CD14-positive monocyte (primary cell): ENCODE measurements at regions not wholly inside any gene's neighbourhood (a gene's known extent, or its start where the extent isn't known, plus 50 kb on each side); places are given as distances from the start of the nearest gene placed in this dataset.

Experiments used
- DNase-seq, 3 donors: peaks; one replicate each; pipeline ENCODE4 v3.0.0-alpha.2; 2011 to 2022
- H2AFZ ChIP-seq: 2 replicates; pipeline ENCODE4 v1.6.0; 2012; ENCODE audit warnings: mild to moderate bottlenecking, low read depth, low read length, inconsistent platforms; ENCODE audit not compliant: insufficient read depth, poor library complexity, severe bottlenecking
- H3K27ac ChIP-seq, 2 donors: 1 replicate in 1 of 2; 2 replicates in 1 of 2; pipeline ENCODE4 v1.5.1; 2012 to 2013; ENCODE audit warnings: low read length in 2 of 2, control low read depth in 1 of 2, inconsistent platforms in 1 of 2, low read depth in 1 of 2, mild to moderate bottlenecking in 1 of 2
- H3K27me3 ChIP-seq, 2 donors: one replicate each; pipeline versions ENCODE4 v1.6.0 to v1.6.1; 2011 to 2013; ENCODE audit warnings: low read length in 2 of 2; ENCODE audit not compliant: control insufficient read depth in 2 of 2, insufficient read depth in 2 of 2
- H3K36me3 ChIP-seq, 2 donors: replicated peaks in 1 of 2; 1 replicate in 1 of 2; 2 replicates in 1 of 2; pipeline versions ENCODE4 v1.5.1 to v1.6.1; 2012 to 2013; ENCODE audit warnings: low read length in 2 of 2, control low read depth in 1 of 2, inconsistent platforms in 1 of 2, mild to moderate bottlenecking in 1 of 2; ENCODE audit not compliant: insufficient read depth in 2 of 2, control insufficient read depth in 1 of 2
- H3K4me1 ChIP-seq, 2 donors: 1 replicate in 1 of 2; 2 replicates in 1 of 2; pipeline versions ENCODE4 v1.5.1 to v1.6.1; 2012 to 2013; ENCODE audit warnings: low read length in 2 of 2, control low read depth in 1 of 2, inconsistent platforms in 1 of 2, mild to moderate bottlenecking in 1 of 2, moderate library complexity in 1 of 2; ENCODE audit not compliant: insufficient read depth in 2 of 2, control insufficient read depth in 1 of 2
- H3K4me2 ChIP-seq: replicated peaks from 2 replicates; pipeline ENCODE3; 2012; ENCODE audit warnings: low read length, moderate library complexity, mild to moderate bottlenecking; ENCODE audit not compliant: poor library complexity, severe bottlenecking; ENCODE audit errors: extremely low read depth
- H3K4me3 ChIP-seq, 3 experiments: fragments of 200-600 bp in 1 of 3; sonication (generic) in 1 of 3; replicated peaks in 1 of 3; 1 replicate in 2 of 3; 2 replicates in 1 of 3; pipeline ENCODE4 v1.5.1; 2011 to 2013; ENCODE audit warnings: low read length in 3 of 3, mild to moderate bottlenecking in 3 of 3, control low read depth in 2 of 3, low read depth in 2 of 3, inconsistent platforms in 1 of 3, moderate library complexity in 1 of 3
- H3K79me2 ChIP-seq: 2 replicates; pipeline ENCODE4 v1.6.0; 2012; ENCODE audit warnings: mild to moderate bottlenecking, control low read depth, inconsistent platforms, low read length, moderate library complexity; ENCODE audit not compliant: insufficient read depth
- H3K9ac ChIP-seq: 2 replicates; pipeline ENCODE4 v1.6.0; 2017; ENCODE audit warnings: low read length, mild to moderate bottlenecking; ENCODE audit not compliant: insufficient read depth, poor library complexity, severe bottlenecking
- H3K9me3 ChIP-seq, 2 donors: replicated peaks in 1 of 2; 1 replicate in 1 of 2; 2 replicates in 1 of 2; pipeline versions ENCODE4 v1.5.1 to v1.6.1; 2012 to 2013; ENCODE audit warnings: low read length in 2 of 2, control low read depth in 1 of 2; ENCODE audit not compliant: control insufficient read depth in 1 of 2, insufficient read depth in 1 of 2
- H4K20me1 ChIP-seq: 2 replicates; pipeline ENCODE4 v1.6.0; 2012; ENCODE audit warnings: mild to moderate bottlenecking, low read length, control low read depth, moderate library complexity; ENCODE audit not compliant: insufficient read depth
- H3K27ac Mint-ChIP-seq, 7 donors: one replicate each; pipeline ENCODE4 v1.8.0; 2020; ENCODE audit warnings: mild to moderate bottlenecking in 7 of 7, mixed read lengths in 7 of 7, moderate library complexity in 6 of 7, inconsistent platforms in 2 of 7
- H3K27me3 Mint-ChIP-seq, 3 donors: one replicate each; pipeline ENCODE4 v1.8.0; 2021 to 2022; ENCODE audit warnings: low read depth in 3 of 3, mild to moderate bottlenecking in 3 of 3, mixed read lengths in 3 of 3, moderate library complexity in 3 of 3, inconsistent platforms in 1 of 3
- H3K36me3 Mint-ChIP-seq, 2 donors: one replicate each; pipeline ENCODE4 v1.8.0; 2020; ENCODE audit warnings: mixed read lengths in 2 of 2, inconsistent platforms in 1 of 2, mild to moderate bottlenecking in 1 of 2
- H3K4me1 Mint-ChIP-seq: one replicate; pipeline ENCODE4 v1.8.0; 2020; ENCODE audit warnings: mild to moderate bottlenecking, mixed read lengths
- H3K4me3 Mint-ChIP-seq, 2 donors: one replicate each; pipeline ENCODE4 v1.8.0; 2020; ENCODE audit warnings: mild to moderate bottlenecking in 2 of 2, mixed read lengths in 2 of 2, moderate library complexity in 1 of 2
- H3K9me3 Mint-ChIP-seq, 7 donors: one replicate each; pipeline ENCODE4 v1.8.0; 2020 to 2022; ENCODE audit warnings: mixed read lengths in 7 of 7, mild to moderate bottlenecking in 6 of 7, moderate library complexity in 6 of 7, inconsistent platforms in 2 of 7
- WGBS: methylation state at CpG from one replicate; pipeline ENCODE4 v1.1.5; 2013; ENCODE audit warnings: missing lambda C conversion rate; ENCODE audit not compliant: insufficient coverage; 5-methylcytosine and 5-hydroxymethylcytosine counted together
- intact Hi-C, 2 donors: fragments of 100-400 bp; cut with micrococcal nuclease; formaldehyde crosslinking; loops; one replicate each; pipeline versions ENCODE4 v1.15.0 to v1.15.1; 2023
- TF ChIP-seq, protein P1 (sequence below): fragments of 200-600 bp; IDR thresholded peaks from one replicate; pipeline ENCODE4 v1.8.0; 2022; ENCODE audit warnings: antibody characterized with exemption, mild to moderate bottlenecking

- Histone ChIP-seq H3K79me2 (no peaks in the 10 kb centered on the region), H4K20me1 (no peaks in the 10 kb centered on the region), H3K4me1 (no peaks in the 10 kb centered on the region), H3K9me3 (no peaks in the 10 kb centered on the region), H3K4me3 (no peak overlapping the region), H3K27me3 (no peaks in the 10 kb centered on the region), H3K36me3 (no peaks in the 10 kb centered on the region), H3K27ac (no peak overlapping the region), H3K9ac (no peak overlapping the region), H2AFZ (no peak overlapping the region), H3K4me2 (no peak overlapping the region)
- Mint-ChIP-seq H3K27me3 (peaks cover 0 to 3% (median 2%) of the 10 kb centered on the region in 3 donors), H3K9me3 (peaks cover 0 to 3% (median 0%) of the 10 kb centered on the region in 7 donors), H3K36me3 (no peaks in the 10 kb centered on the region), H3K4me3 (no peak overlapping the region), H3K4me1 (no peaks in the 10 kb centered on the region), H3K27ac (no peak overlapping the region)
- WGBS = no CpG with 5 or more reads among the region's 1 CpG
- DNase-seq = no peak
- intact Hi-C loops = no loop called here
- TF ChIP-seq, protein P1, sequence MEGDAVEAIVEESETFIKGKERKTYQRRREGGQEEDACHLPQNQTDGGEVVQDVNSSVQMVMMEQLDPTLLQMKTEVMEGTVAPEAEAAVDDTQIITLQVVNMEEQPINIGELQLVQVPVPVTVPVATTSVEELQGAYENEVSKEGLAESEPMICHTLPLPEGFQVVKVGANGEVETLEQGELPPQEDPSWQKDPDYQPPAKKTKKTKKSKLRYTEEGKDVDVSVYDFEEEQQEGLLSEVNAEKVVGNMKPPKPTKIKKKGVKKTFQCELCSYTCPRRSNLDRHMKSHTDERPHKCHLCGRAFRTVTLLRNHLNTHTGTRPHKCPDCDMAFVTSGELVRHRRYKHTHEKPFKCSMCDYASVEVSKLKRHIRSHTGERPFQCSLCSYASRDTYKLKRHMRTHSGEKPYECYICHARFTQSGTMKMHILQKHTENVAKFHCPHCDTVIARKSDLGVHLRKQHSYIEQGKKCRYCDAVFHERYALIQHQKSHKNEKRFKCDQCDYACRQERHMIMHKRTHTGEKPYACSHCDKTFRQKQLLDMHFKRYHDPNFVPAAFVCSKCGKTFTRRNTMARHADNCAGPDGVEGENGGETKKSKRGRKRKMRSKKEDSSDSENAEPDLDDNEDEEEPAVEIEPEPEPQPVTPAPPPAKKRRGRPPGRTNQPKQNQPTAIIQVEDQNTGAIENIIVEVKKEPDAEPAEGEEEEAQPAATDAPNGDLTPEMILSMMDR = no peak
These were observed 1381.9 kb downstream of the EFNB2 start for GRCh38 chr13:105153611-105154010.

GRCh38 chr13:105151639-105152038 is 1383.8 kb downstream of the EFNB2 start:
- Histone ChIP-seq H3K9ac (no peak overlapping the region), H3K4me2 (no peak overlapping the region), H3K79me2 (no peaks in the 10 kb centered on the region), H3K4me3 (no peak overlapping the region), H4K20me1 (no peaks in the 10 kb centered on the region), H2AFZ (no peak overlapping the region), H3K27ac (no peak overlapping the region), H3K9me3 (no peaks in the 10 kb centered on the region), H3K27me3 (no peaks in the 10 kb centered on the region), H3K4me1 (no peaks in the 10 kb centered on the region), H3K36me3 (no peaks in the 10 kb centered on the region)
- DNase-seq = no peak
- TF ChIP-seq, protein P1 = no peak
- Mint-ChIP-seq H3K27ac (no peak overlapping the region), H3K27me3 (peaks cover 0 to 3% (median under 1%) of the 10 kb centered on the region in 3 donors), H3K4me3 (no peak overlapping the region), H3K36me3 (no peaks in the 10 kb centered on the region), H3K9me3 (peaks cover 0 to 3% (median 0%) of the 10 kb centered on the region in 7 donors), H3K4me1 (no peaks in the 10 kb centered on the region)
- WGBS = 100% methylated on average over 2 of the region's 3 CpGs
- intact Hi-C loops = no loop called here
